Peyer's patch (tissue), 4 donors: ENCODE measurements at regions not wholly inside any gene's neighbourhood (a gene's known extent, or its start where the extent isn't known, plus 50 kb on each side); places are given as distances from the start of the nearest gene placed in this dataset.

Source experiments
- DNase-seq, 3 donors: peaks; one replicate each; pipeline ENCODE4 v3.0.0-alpha.2; 2017 to 2019
- H3K27ac ChIP-seq, 4 donors: fragments of 200-600 bp; sonication (generic); one replicate each; pipeline ENCODE4 v1.5.1; 2016 to 2019
- H3K27me3 ChIP-seq, 2 donors: fragments of 200-600 bp; sonication (generic); one replicate each; pipeline ENCODE4 v1.5.1; 2019
- H3K36me3 ChIP-seq, 3 donors: fragments of 200-600 bp; sonication (generic); one replicate each; pipeline ENCODE4 v1.5.1; 2016 to 2019
- H3K4me1 ChIP-seq, 4 donors: fragments of 200-600 bp; sonication (generic); one replicate each; pipeline ENCODE4 v1.5.1; 2016 to 2019
- H3K4me3 ChIP-seq, 4 donors: fragments of 200-600 bp; sonication (generic); 1 replicate in 3 of 4; 2 replicates in 1 of 4; pipeline ENCODE4 v1.5.1; 2016 to 2019; ENCODE audit warnings: mild to moderate bottlenecking in 1 of 4
- H3K9me3 ChIP-seq, 4 donors: fragments of 200-600 bp; sonication (generic); one replicate each; pipeline ENCODE4 v1.5.1; 2016 to 2019; ENCODE audit warnings: mild to moderate bottlenecking in 1 of 4
- CTCF ChIP-seq, 6 experiments: fragments of 450-650 bp in 4 of 6; fragments of 200-600 bp in 2 of 6; sonication (generic) in 1 of 6; IDR thresholded peaks; one replicate each; pipeline ENCODE4 v1.5.1; 2017 to 2019; ENCODE audit warnings: antibody characterized with exemption in 6 of 6, mild to moderate bottlenecking in 3 of 6, moderate library complexity in 1 of 6
- POLR2A ChIP-seq, 2 donors: fragments of 450-650 bp; IDR thresholded peaks; one replicate each; pipeline ENCODE4 v1.5.1; 2017; ENCODE audit warnings: antibody characterized with exemption in 2 of 2, mild to moderate bottlenecking in 2 of 2, moderate library complexity in 2 of 2

- H3K4me3 ChIP-seq: no peak overlapping the region
- H3K36me3 ChIP-seq: no peaks in the 10 kb centered on the region
- no peak for TF ChIP-seq POLR2A (IDR thresholded peaks at IDR 0.05)
- TF ChIP-seq CTCF (IDR thresholded peaks at IDR 0.05): no peak
- DNase-seq: no peak
- no peaks in the 10 kb centered on the region for H3K4me1 ChIP-seq
- no peaks in the 10 kb centered on the region for H3K9me3 ChIP-seq
- no peak overlapping the region for H3K27ac ChIP-seq
- no peaks in the 10 kb centered on the region for H3K27me3 ChIP-seq
These were observed 793.5 kb upstream of the SOX11 start for GRCh38 chr2:4898706-4899105.

- no peaks in the 10 kb centered on the region for H3K36me3 ChIP-seq
- no peak for DNase-seq
- no peak overlapping the region for H3K4me3 ChIP-seq
- TF ChIP-seq POLR2A (IDR thresholded peaks at IDR 0.05) (no peak), CTCF (IDR thresholded peaks at IDR 0.05) (no peak)
- H3K27ac ChIP-seq: no peak overlapping the region
- no peaks in the 10 kb centered on the region for H3K9me3 ChIP-seq
- H3K4me1 ChIP-seq: no peaks in the 10 kb centered on the region
- no peaks in the 10 kb centered on the region for H3K27me3 ChIP-seq
These were observed 791.9 kb upstream of the SOX11 start for GRCh38 chr2:4900242-4900641.

GRCh38 chr2:4900861-4901770, 791.1 kb upstream of the SOX11 start:
- Histone ChIP-seq H3K4me3 (no peak overlapping the region), H3K9me3 (no peaks in the 10 kb centered on the region), H3K4me1 (no peaks in the 10 kb centered on the region), H3K27ac (no peak overlapping the region), H3K36me3 (no peaks in the 10 kb centered on the region), H3K27me3 (no peaks in the 10 kb centered on the region)
- TF ChIP-seq POLR2A (IDR thresholded peaks at IDR 0.05) (no peak), CTCF (IDR thresholded peaks at IDR 0.05) (no peak)
- no peak for DNase-seq

DNA sequence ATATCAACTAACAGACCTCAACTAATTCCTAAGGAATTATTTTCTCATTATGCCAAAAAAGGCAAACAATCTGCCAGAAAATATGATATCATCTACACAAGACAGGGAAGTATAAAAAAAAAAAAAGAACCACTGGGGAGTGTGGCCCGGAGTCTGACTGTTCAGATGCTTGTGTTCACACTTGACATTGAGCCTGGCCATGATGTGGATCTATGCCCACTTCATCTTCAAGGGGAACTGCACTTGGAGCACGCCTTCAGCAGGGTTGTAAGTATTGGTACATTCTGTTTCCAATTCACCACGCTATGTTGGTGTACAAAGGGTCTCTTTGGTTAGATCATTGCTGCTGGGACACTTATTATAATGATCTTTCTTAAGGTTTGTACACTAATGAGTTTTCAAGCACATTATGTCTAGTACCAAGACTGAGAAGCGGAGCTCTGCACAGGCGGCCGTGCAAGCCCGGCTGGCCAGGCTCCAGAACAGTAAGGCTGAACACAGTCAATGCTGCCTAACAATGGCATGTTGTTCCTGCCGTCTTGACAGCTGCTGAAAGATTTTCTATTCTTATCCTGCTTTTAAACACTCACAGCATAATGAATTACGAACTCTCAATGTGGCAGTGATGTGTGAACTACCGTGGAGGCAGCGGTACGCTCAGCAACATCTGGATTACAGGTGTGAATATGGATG, 788.4 kb upstream of the SOX11 start:
- Histone ChIP-seq H3K4me3 (no peak overlapping the region), H3K4me1 (no peaks in the 10 kb centered on the region), H3K36me3 (no peaks in the 10 kb centered on the region), H3K27ac (no peak overlapping the region), H3K9me3 (no peaks in the 10 kb centered on the region), H3K27me3 (no peaks in the 10 kb centered on the region)
- no peak for TF ChIP-seq POLR2A (IDR thresholded peaks at IDR 0.05)
- TF ChIP-seq CTCF (IDR thresholded peaks at IDR 0.05): no peak
- DNase-seq: no peak

DNA sequence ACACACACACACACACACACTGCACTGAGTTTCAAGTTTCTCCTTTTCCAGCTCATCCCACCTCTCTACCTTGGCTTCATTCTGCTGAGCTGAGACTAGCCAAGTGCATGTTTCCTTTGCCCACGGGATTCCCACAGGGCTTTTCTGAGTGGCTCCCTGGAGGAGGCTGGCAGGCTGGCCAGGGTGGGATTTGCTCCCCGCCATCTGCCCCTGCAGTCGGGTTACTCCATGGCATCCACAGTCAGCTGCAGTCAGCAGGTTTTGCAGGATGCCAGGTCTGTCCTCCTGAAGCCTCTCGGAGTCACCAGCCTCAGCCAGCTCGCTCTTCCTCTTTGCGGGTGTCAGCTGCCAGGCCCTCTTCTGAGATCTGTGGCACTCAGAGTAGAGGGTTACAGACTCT, 783.7 kb upstream of the SOX11 start:
- H3K27me3 ChIP-seq: no peaks in the 10 kb centered on the region
- no peaks in the 10 kb centered on the region for H3K4me1 ChIP-seq
- no peak overlapping the region for H3K27ac ChIP-seq
- no peaks in the 10 kb centered on the region for H3K36me3 ChIP-seq
- no peak for DNase-seq
- H3K9me3 ChIP-seq: no peaks in the 10 kb centered on the region
- TF ChIP-seq POLR2A (IDR thresholded peaks at IDR 0.05) (no peak), CTCF (IDR thresholded peaks at IDR 0.05) (no peak)
- H3K4me3 ChIP-seq: no peak overlapping the region
